Liver (tissue), 8 donors: ENCODE measurements at regions not wholly inside any gene's neighbourhood (a gene's known extent, or its start where the extent isn't known, plus 50 kb on each side); places are given as distances from the start of the nearest gene placed in this dataset.

ENCODE experiments used
- DNase-seq: peaks from one replicate; pipeline ENCODE4 v3.0.0-alpha.2; 2017; ENCODE audit warnings: low spot score
- H3K27ac ChIP-seq, 2 donors: one replicate each; pipeline ENCODE4 v1.7.0; 2013; ENCODE audit warnings: inconsistent platforms in 2 of 2, low read length in 2 of 2, control low read depth in 1 of 2, low read depth in 1 of 2, mild to moderate bottlenecking in 1 of 2
- H3K27me3 ChIP-seq, 4 donors: one replicate each; pipeline versions ENCODE4 v1.6.1 to v1.7.0; 2013; ENCODE audit warnings: low read length in 3 of 4, inconsistent platforms in 1 of 4, mild to moderate bottlenecking in 1 of 4, moderate library complexity in 1 of 4; ENCODE audit not compliant: control insufficient read depth in 4 of 4, insufficient read depth in 4 of 4
- H3K36me3 ChIP-seq, 4 donors: one replicate each; pipeline versions ENCODE4 v1.6.1 to v1.7.0; 2013; ENCODE audit warnings: low read length in 3 of 4, mild to moderate bottlenecking in 3 of 4, low read depth in 1 of 4, moderate library complexity in 1 of 4; ENCODE audit not compliant: control insufficient read depth in 4 of 4, insufficient read depth in 3 of 4
- H3K4me1 ChIP-seq, 4 donors: one replicate each; pipeline versions ENCODE4 v1.6.1 to v1.7.0; 2013; ENCODE audit warnings: low read length in 3 of 4, mild to moderate bottlenecking in 3 of 4, moderate library complexity in 1 of 4; ENCODE audit not compliant: control insufficient read depth in 4 of 4, insufficient read depth in 4 of 4
- H3K4me3 ChIP-seq, 3 donors: one replicate each; pipeline versions ENCODE4 v1.6.1 to v1.7.0; 2013; ENCODE audit warnings: low read length in 3 of 3, control low read depth in 1 of 3, low read depth in 1 of 3, mild to moderate bottlenecking in 1 of 3
- H3K9ac ChIP-seq, 2 donors: one replicate each; pipeline ENCODE4 v1.7.0; 2013; ENCODE audit warnings: low read length in 2 of 2, mild to moderate bottlenecking in 2 of 2, moderate library complexity in 2 of 2, control low read depth in 1 of 2, low read depth in 1 of 2
- H3K9me3 ChIP-seq, 4 donors: one replicate each; pipeline versions ENCODE4 v1.6.1 to v1.7.0; 2013; ENCODE audit warnings: low read length in 3 of 4; ENCODE audit not compliant: control insufficient read depth in 4 of 4
- CTCF ChIP-seq: fragments of 150-350 bp; IDR thresholded peaks from 2 replicates; pipeline ENCODE4 v1.5.1; 2017; ENCODE audit warnings: improper control_type of control experiment, low read depth, low read length; ENCODE audit not compliant: missing input control
- FOXA1 ChIP-seq: IDR thresholded peaks from 2 replicates; pipeline ENCODE4 v1.6.1; 2016; ENCODE audit warnings: antibody characterized with exemption
- GABPA ChIP-seq, 2 donors: IDR thresholded peaks in 1 of 2; conservative IDR thresholded peaks in 1 of 2; 2 replicates each; pipeline ENCODE4 v1.6.1; 2016; ENCODE audit warnings: antibody characterized with exemption in 2 of 2, mild to moderate bottlenecking in 1 of 2, moderate library complexity in 1 of 2
- HNF4A ChIP-seq, 2 donors: conservative IDR thresholded peaks; 2 replicates each; pipeline ENCODE4 v1.6.1; 2016; ENCODE audit warnings: antibody characterized with exemption in 2 of 2, mild to moderate bottlenecking in 2 of 2
- HNF4G ChIP-seq: IDR thresholded peaks from 2 replicates; pipeline ENCODE4 v1.6.1; 2016; ENCODE audit warnings: antibody characterized with exemption
- MAX ChIP-seq: IDR thresholded peaks from 2 replicates; pipeline ENCODE4 v1.6.1; 2016; ENCODE audit warnings: antibody characterized with exemption
- NR2F2 ChIP-seq: IDR thresholded peaks from 2 replicates; pipeline ENCODE4 v1.6.1; 2016; ENCODE audit warnings: antibody characterized with exemption
- RAD21 ChIP-seq, 2 donors: IDR thresholded peaks; 2 replicates each; pipeline ENCODE4 v1.6.1; 2016; ENCODE audit warnings: antibody characterized with exemption in 2 of 2, mild to moderate bottlenecking in 2 of 2
- REST ChIP-seq: IDR thresholded peaks from 2 replicates; pipeline ENCODE4 v1.6.1; 2016; ENCODE audit warnings: antibody characterized with exemption, mild to moderate bottlenecking
- RXRA ChIP-seq, 2 donors: IDR thresholded peaks; 2 replicates each; pipeline ENCODE4 v1.6.1; 2017 to 2018; ENCODE audit warnings: antibody characterized with exemption in 2 of 2, mild to moderate bottlenecking in 1 of 2
- SP1 ChIP-seq: IDR thresholded peaks from 2 replicates; pipeline ENCODE4 v1.6.1; 2018; ENCODE audit warnings: antibody characterized with exemption, mild to moderate bottlenecking
- TAF1 ChIP-seq: conservative IDR thresholded peaks from 2 replicates; pipeline ENCODE4 v1.6.1; 2016; ENCODE audit warnings: antibody characterized with exemption, mild to moderate bottlenecking
- ZBTB33 ChIP-seq: IDR thresholded peaks from 2 replicates; pipeline ENCODE4 v1.6.1; 2016; ENCODE audit warnings: antibody characterized with exemption
- WGBS: extraction: QIAGEN DNeasy Blood & Tissue Kit; methylation state at CpG from one replicate; pipeline ENCODE4 v1.1.7; 2013; 5-methylcytosine and 5-hydroxymethylcytosine counted together
- donor health status: healthy.
- donor health status: healthy.
- donor health status: healthy.
- donor health status: healthy.
- donor health status: healthy.

GRCh38 chr13:27011661-27012060 lies 159.9 kb downstream of the USP12 start (continued):
- no peak for TF ChIP-seq REST

GRCh38 chr13:27008733-27009132 lies 162.9 kb downstream of the USP12 start:
- no peaks in the 10 kb centered on the region for H3K27me3 ChIP-seq
- no peak overlapping the region for H3K4me3 ChIP-seq
- H3K4me1 ChIP-seq, result peaks cover 4 to 21% (median 13%) of the 10 kb centered on the region in 4 donors
- no peak overlapping the region for H3K27ac ChIP-seq
- DNase-seq, result no peak
- no peak overlapping the region for H3K9ac ChIP-seq
- no peaks in the 10 kb centered on the region for H3K36me3 ChIP-seq
- WGBS, result 80% methylated on average over 3 of the region's 3 CpGs
- H3K9me3 ChIP-seq, result no peaks in the 10 kb centered on the region
- no peak for TF ChIP-seq GABPA (IDR thresholded peaks at IDR 0.05 in 1 of 2, conservative IDR thresholded peaks at IDR 0.05 in 1 of 2)
- TF ChIP-seq MAX, result no peak
- no peak for TF ChIP-seq ZBTB33
- no peak for TF ChIP-seq HNF4G

GRCh38 chr13:27007166-27007565 lies 164.4 kb downstream of the USP12 start:
- H3K9ac ChIP-seq, result no peak overlapping the region
- H3K4me3 ChIP-seq, result peak overlapping the region in 2 of 3 donors; percentile 42 to 69
- TF ChIP-seq SP1, result no peak
- TF ChIP-seq RAD21 (IDR thresholded peaks at IDR 0.05), result no peak
- no peak for TF ChIP-seq ZBTB33
- TF ChIP-seq RXRA (IDR thresholded peaks at IDR 0.05), result no peak
- TF ChIP-seq HNF4A (conservative IDR thresholded peaks at IDR 0.05), result no peak
- TF ChIP-seq NR2F2, result no peak
- no peak for TF ChIP-seq GABPA (IDR thresholded peaks at IDR 0.05 in 1 of 2, conservative IDR thresholded peaks at IDR 0.05 in 1 of 2)
- no peak for TF ChIP-seq HNF4G
- no peak for TF ChIP-seq TAF1
- TF ChIP-seq CTCF, result no peak
- TF ChIP-seq FOXA1, result no peak
- H3K4me1 ChIP-seq, result peaks cover 4 to 21% (median 13%) of the 10 kb centered on the region in 4 donors
- no peak overlapping the region for H3K27ac ChIP-seq
- H3K27me3 ChIP-seq, result no peaks in the 10 kb centered on the region
- WGBS, result 38% methylated on average over 12 of the region's 12 CpGs
- H3K36me3 ChIP-seq, result no peaks in the 10 kb centered on the region
- DNase-seq, result peak; percentile 33
- H3K9me3 ChIP-seq, result no peaks in the 10 kb centered on the region
